Panc1 (cell line): ENCODE measurements at regions not wholly inside any gene's neighbourhood (a gene's known extent, or its start where the extent isn't known, plus 50 kb on each side); places are given as distances from the start of the nearest gene placed in this dataset.

Experiments used
- CTCF ChIP-seq: fragments of 450-650 bp; IDR thresholded peaks from 2 replicates; pipeline ENCODE4 v1.5.1; 2017; ENCODE audit warnings: mild to moderate bottlenecking
- POLR2AphosphoS5 ChIP-seq: IDR thresholded peaks from 2 replicates; pipeline ENCODE4 v1.6.1; 2012; ENCODE audit warnings: mild to moderate bottlenecking, low read depth, low read length, moderate library complexity
- REST ChIP-seq, 2 experiments: IDR thresholded peaks; 2 replicates each; pipeline ENCODE4 v1.6.1; 2011 to 2012; ENCODE audit warnings: low read depth in 2 of 2, control low read depth in 1 of 2, low read length in 1 of 2, mild to moderate bottlenecking in 1 of 2, moderate library complexity in 1 of 2; ENCODE audit not compliant: insufficient read depth in 1 of 2
- SIN3A ChIP-seq: IDR thresholded peaks from 2 replicates; pipeline ENCODE4 v1.6.1; 2012; ENCODE audit warnings: low read depth, mild to moderate bottlenecking, low read length, moderate library complexity, borderline replicate concordance; ENCODE audit not compliant: insufficient read depth
- TCF7L2 ChIP-seq: IDR thresholded peaks from 2 replicates; pipeline ENCODE4 v1.6.1; 2011; ENCODE audit warnings: mild to moderate bottlenecking, low read depth, low read length, inconsistent platforms

- no peak for TF ChIP-seq CTCF
- TF ChIP-seq POLR2AphosphoS5 = no peak
- TF ChIP-seq TCF7L2 = no peak
- no peak for TF ChIP-seq REST (IDR thresholded peaks at IDR 0.05; ENCODE audit: insufficient read depth in 1 of 2, low read depth in 2 of 2, low read length in 1 of 2)
- no peak for TF ChIP-seq SIN3A
These were observed 447.8 kb downstream of the PTPRU start for GRCh38 chr1:29684141-29684540.
